ENCODE measurements at regions not wholly inside any gene's neighbourhood (a gene's known extent, or its start where the extent isn't known, plus 50 kb on each side); places are given as distances from the start of the nearest gene placed in this dataset.

DNA sequence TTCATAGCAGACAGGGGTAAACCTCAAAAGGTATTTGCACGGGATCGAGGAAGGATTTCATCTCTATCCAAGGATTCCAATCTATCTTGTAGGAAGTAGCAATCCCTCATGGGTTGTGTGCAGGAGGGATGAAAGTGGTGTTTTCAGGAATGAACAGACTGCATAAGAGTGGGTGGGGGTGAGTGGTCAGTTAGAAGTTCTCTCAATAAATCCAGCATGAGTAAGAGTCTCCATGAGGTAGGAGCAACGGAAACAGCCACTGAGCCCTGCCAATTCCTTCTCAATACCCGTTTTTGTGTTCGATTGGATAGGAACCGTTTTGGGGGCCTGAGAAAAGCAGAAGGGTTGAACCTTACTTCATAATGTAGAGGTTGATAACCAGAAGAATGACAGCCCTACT lies 375.6 kb downstream of the SOX9 start:
- no peak for TF ChIP-seq EZH2 (IDR thresholded peaks at IDR 0.05)
- TF ChIP-seq POLR2AphosphoS5 (IDR thresholded peaks at IDR 0.05; ENCODE audit: borderline replicate concordance, low read depth, low read length), result no peak
- no peak for TF ChIP-seq FOXP2 (optimal IDR thresholded peaks at IDR 0.05; ENCODE audit: control extremely low read depth, extremely low read length, insufficient read depth)

Data from SK-N-MC (cell line).